DMS 273 (cell line): ENCODE measurements at regions not wholly inside any gene's neighbourhood (a gene's known extent, or its start where the extent isn't known, plus 50 kb on each side); places are given as distances from the start of the nearest gene placed in this dataset.
"Not testable (repeated sequence)": the region's sequence is repeated elsewhere in the genome, so short reads cannot be mapped to it uniquely, and the experiment has no call there.

ENCODE experiments used
- DNase-seq: peaks from one replicate; lab custom pipeline; 2025; ENCODE audit not compliant: unreplicated experiment; lab: John Stamatoyannopoulos, UW

GRCh38 chr15:20309966-20310365, 231.6 kb downstream of the GOLGA6L6 start:
- DNase-seq: not testable (repeated sequence)

DNA sequence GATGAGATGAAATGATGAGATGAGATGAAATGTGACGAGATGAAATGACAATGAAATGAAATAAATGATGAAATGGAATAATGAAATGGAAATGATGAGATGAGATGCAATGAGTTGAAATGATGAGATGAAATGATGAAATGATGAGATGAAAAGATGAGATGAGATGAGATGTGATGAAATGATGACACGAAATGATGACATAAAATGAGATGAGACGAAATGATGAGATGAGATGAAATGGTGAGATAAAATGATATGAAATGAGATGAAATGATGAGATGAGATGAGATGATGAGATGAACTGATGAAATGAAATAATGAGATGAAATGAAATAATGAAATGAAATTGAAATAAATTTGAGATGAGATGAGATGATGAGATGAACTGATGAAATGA, 232.2 kb downstream of the GOLGA6L6 start:
- DNase-seq: not testable (repeated sequence)

DNA sequence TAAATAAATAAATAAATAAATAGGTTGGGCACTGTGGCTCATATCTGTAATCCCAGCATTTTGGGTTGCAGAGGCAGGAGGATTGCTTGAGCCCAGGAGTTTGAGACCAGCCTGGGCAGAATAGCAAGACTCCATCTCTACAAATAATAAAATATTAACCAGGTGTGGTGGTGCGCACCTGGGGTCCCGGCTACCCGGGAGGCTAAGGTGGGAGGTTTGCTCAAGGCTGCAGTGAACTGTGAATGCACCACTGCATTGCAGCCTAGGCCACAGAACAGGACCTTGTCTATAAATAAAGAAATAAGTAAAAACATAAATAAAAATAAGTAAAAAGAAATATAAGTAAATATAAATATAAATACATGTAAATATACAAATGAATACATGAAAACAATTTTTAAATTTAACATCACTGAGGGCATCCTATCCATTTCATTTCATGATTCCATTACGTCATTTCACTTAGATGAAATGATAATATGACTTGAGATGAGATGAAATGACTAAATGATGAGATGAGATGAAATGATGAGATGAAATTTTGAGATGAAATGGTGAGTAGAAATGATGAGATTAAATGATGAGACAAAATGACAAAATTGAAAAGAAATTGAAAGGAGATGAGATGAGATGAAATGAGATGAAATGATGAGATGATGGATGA, 233.4 kb downstream of the GOLGA6L6 start:
- not testable (repeated sequence) for DNase-seq

- DNase-seq: not testable (repeated sequence)
These were observed 234.5 kb downstream of the GOLGA6L6 start for GRCh38 chr15:20307137-20307536.

DNA sequence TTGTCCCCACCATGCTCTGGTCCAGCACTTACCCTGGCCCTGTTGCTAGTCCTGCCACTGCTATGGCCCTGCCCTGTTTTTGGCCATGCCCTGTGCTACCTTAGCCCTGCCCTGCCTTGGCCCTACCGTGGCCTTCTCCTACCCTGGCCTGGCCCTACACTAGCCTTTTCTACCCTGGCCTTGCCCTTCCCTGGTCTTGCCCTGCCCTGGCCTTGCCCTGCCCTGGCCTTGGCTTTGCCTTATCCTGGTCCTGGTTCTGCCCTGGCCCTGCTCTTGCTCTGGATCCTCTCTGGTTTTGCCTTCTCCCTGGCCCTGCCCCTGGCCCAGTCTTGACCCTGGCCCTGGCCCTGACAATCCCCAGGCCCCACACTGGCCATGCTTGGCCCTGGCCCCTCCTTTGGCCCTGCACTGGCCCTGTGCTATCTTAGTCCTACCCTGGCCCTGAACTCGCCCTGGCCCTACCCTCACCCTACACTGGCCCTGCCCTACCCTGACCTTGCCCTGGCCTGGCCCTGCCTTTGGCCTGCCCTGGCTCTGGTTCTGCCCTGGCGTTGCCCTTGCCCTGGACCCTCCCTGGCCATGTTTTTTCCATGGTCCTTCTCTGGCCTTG, 235.0 kb downstream of the GOLGA6L6 start:
- not testable (repeated sequence) for DNase-seq

DNA sequence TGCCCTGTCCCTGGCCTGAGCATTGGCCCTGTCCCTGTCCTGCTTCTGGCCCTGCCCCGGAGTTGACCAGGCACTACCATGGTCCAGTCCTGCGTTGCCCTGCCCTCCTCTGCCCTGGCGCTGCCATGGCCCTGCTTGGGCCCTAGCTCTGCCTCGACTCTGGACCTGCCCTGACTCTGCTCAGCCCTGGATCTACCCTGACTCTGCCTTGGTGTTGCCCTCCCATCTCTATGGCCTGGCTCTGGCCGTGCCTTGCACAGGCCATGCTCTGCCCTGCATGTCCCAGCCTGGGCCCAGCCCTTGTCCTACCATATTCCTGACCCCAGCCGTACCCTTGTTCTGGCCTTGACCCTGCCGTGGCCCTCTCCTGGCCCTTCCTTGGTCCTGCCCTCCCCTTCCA, 235.7 kb downstream of the GOLGA6L6 start:
- DNase-seq: not testable (repeated sequence)

DNA sequence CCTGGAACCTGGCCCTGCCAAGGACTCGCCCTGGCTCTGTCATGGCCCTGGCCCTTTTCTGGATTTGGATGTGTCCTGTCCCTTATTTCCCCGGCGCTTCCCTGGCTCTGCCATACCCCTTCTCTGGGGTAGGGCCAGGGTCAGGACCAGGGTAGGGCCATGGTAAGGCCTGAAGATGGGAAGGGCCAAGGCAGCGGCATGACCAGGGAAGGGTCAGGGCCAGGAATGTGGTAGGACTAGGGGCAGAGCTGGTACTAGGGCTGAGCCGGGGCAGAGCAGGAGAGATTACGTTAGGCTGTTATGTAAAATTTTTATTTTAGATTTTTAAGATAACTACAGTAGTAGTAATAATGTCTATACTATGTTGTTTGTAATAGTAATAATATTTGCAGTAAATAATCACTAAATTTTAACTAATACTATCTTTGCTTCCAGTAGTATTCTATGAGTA, 236.6 kb downstream of the GOLGA6L6 start:
- DNase-seq: not testable (repeated sequence)

GRCh38 chr15:20304282-20305014, 237.2 kb downstream of the GOLGA6L6 start:
- not testable (repeated sequence) for DNase-seq

GRCh38 chr15:20303248-20304171, 238.1 kb downstream of the GOLGA6L6 start:
- not testable (repeated sequence) for DNase-seq

GRCh38 chr15:20302141-20303069, 239.2 kb downstream of the GOLGA6L6 start:
- DNase-seq: not testable (repeated sequence)

DNA sequence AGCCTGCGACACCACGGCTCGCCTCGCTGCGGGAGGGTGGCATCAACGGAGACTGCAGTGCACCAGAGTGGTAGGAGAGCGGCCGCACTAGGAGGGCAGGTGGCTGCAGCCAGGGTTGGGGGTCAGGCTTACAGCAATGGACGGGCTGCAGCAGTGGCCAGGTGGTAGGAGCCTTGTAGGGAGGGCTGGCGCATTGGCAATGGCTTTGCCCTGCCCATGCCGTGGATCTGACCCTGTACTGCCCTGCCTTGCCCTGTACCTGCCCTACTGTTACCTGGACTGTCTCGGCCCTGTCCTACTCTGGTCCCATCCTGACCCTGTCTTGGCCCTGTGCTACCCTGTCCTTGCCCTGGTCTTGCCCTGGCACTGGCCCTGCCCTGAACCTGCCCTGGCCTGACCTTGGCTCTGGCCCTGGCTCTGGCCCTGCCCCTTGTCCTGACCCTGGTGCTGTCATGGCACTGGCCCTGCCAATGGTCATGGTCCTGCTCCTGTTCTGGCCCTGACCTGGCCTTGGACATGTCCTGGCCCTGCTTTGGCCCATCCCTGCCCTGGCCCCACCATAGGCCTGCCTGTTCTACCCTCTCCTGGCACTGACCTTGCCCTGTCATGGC, 240.0 kb downstream of the GOLGA6L6 start:
- DNase-seq: not testable (repeated sequence)

DNA sequence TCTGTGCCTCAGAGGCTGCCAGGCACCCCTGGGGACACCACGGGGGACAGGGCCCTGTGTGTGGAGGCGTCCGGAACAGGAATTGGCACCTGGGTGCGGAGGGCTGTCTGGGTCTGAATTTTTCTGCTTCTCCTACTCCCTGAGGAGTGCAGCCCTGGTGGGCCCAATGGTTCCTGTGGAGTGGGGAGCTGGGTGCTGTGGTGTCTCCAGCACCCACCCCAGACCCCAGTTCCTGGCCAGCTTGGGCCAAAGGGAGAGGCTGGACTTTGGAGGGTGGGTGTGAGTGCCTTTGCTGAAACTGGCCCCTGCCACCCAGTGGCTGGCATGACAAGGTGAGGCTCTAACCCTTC, 240.6 kb downstream of the GOLGA6L6 start:
- DNase-seq: not testable (repeated sequence)

GRCh38 chr15:20300351-20301040, 241.1 kb downstream of the GOLGA6L6 start:
- not testable (repeated sequence) for DNase-seq

- DNase-seq: not testable (repeated sequence)
These were observed 243.9 kb downstream of the GOLGA6L6 start for GRCh38 chr15:20297603-20298123.

DNA sequence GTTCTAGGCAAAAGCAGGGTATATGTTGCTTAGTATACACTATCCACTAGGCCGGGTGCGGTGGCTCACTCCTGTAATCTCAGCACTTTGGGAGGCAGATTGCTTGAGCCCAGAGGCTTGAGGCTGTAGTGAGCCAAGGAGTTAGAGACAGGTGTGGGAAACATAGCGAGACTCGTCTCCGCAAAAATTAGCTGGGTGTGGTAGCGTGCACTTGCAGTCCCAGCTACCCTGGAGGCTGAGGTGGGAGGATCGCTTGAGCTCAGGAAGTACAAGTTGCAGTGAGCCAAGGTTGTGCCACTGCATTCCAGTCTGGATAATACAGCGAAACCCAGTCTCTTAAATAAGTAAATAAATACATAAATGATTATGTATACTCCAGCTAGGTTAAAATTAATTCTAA, 245.3 kb downstream of the GOLGA6L6 start:
- not testable (repeated sequence) for DNase-seq

- DNase-seq: no peak
These were observed 246.3 kb downstream of the GOLGA6L6 start for GRCh38 chr15:20295238-20295811.

DNA sequence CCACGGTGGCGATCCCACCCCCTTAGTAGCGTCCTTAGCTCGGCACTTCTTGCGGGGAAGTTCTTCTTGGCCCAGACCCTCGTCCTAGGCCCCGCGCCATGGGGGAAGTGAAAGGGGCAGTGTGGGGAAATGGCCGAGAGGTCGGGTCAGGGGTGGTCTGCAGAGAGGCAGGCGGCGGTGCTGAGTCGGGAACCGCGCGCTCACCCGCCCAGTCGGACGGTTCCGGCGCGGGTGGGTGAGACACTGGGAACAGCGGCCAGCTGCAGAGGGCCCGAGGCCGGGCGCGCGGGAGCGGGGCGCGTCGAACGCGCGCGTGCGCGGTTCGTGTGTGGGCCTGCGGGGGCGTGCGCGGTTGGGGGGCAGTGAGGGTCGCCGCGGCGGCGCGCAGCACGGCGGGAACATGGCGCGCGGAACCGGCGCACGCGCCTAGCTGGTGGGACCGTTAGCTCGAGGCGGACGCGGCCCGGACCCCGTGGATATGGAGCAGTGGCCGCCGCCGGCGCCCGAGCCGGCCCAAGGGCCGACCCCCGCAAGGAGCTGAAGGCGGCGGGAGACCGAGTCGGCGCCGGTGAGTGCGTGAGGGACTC, 246.9 kb downstream of the GOLGA6L6 start:
- no peak for DNase-seq
